Choroid plexus epithelial cell (primary cell): ENCODE measurements at regions not wholly inside any gene's neighbourhood (a gene's known extent, or its start where the extent isn't known, plus 50 kb on each side); places are given as distances from the start of the nearest gene placed in this dataset.
"Not testable (repeated sequence)": the region's sequence is repeated elsewhere in the genome, so short reads cannot be mapped to it uniquely, and the experiment has no call there.

Experiments
- DNase-seq: peaks from one replicate; pipeline ENCODE4 v3.0.0-alpha.2; 2010; ENCODE audit warnings: low read depth
- H3K4me3 ChIP-seq: 2 replicates; pipeline ENCODE4 v1.5.1; 2011; ENCODE audit warnings: low read depth, mild to moderate bottlenecking, control low read depth, low read length, moderate library complexity
- CTCF ChIP-seq: conservative IDR thresholded peaks from 2 replicates; pipeline ENCODE4 v1.5.1; 2011; ENCODE audit warnings: low read depth, mild to moderate bottlenecking, control low read depth, inconsistent platforms, low read length, moderate library complexity

GRCh38 chr6:12485226-12485764 is 195.1 kb downstream of the EDN1 start:
- TF ChIP-seq CTCF: no peak
- DNase-seq: no peak
- no peak overlapping the region for H3K4me3 ChIP-seq

GRCh38 chr6:12485837-12486236 is 195.7 kb downstream of the EDN1 start:
- DNase-seq: no peak

GRCh38 chr6:12490351-12490903 is 200.3 kb downstream of the EDN1 start:
- no peak for DNase-seq
- TF ChIP-seq CTCF: no peak
- H3K4me3 ChIP-seq: no peak overlapping the region

More at GRCh38 chr6:12485837-12486236, 195.7 kb downstream of the EDN1 start:
- no peak for TF ChIP-seq CTCF
- H3K4me3 ChIP-seq: no peak overlapping the region

GRCh38 chr6:12490904-12491571 is 200.9 kb downstream of the EDN1 start:
- TF ChIP-seq CTCF: no peak
- no peak overlapping the region for H3K4me3 ChIP-seq
- DNase-seq: peak; percentile 69

- not testable (repeated sequence) for DNase-seq, H3K4me3 ChIP-seq
These were observed 202.8 kb downstream of the EDN1 start for GRCh38 chr6:12492929-12493328.

- H3K4me3 ChIP-seq: no peak overlapping the region
- DNase-seq: no peak
- no peak for TF ChIP-seq CTCF
These were observed 203.3 kb downstream of the EDN1 start for GRCh38 chr6:12493446-12493845.

GRCh38 chr6:12494161-12494560 is 204.0 kb downstream of the EDN1 start:
- no peak for DNase-seq
- no peak overlapping the region for H3K4me3 ChIP-seq
- no peak for TF ChIP-seq CTCF
